Activated CD8-positive, alpha-beta memory T cell treated with anti-CD3 and anti-CD28 coated beads for 36 hours (primary cell): ENCODE measurements at regions not wholly inside any gene's neighbourhood (a gene's known extent, or its start where the extent isn't known, plus 50 kb on each side); places are given as distances from the start of the nearest gene placed in this dataset.
"Not testable (repeated sequence)": the region's sequence is repeated elsewhere in the genome, so short reads cannot be mapped to it uniquely, and the experiment has no call there.

ENCODE experiments used
- CTCF ChIA-PET: fragments of 350-600 bp; sonication (Branson Sonifier 250); formaldehyde crosslinking; loops from one replicate; lab custom pipeline; 2021; ENCODE audit warnings: antibody characterized with exemption; lab: Charles Lee
- POLR2A ChIA-PET: fragments of 350-600 bp; sonication (Branson Sonifier 250); formaldehyde crosslinking; loops from one replicate; lab custom pipeline; 2021; ENCODE audit warnings: antibody characterized with exemption; lab: Charles Lee

DNA sequence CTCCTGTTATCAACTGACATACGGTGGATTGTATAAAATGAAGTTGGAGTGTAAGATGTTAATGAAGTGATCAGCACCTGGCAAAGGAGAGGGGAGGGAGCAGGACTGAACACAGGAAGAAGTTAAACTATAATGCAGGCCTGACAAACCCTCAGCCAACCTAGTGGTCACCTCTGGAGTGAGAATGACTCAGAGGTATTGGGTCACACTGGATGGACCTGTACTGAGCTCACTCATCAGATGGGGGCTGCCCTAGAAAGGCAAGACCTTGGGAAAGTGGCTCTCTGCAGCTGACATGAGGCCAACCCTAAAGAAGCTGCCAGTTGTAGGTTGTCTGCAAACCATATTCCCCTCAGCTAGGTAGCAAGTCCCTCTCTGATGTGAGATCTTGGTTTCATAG, 193.3 kb upstream of the HTR1E start:
- CTCF ChIA-PET, result no interaction called here
- POLR2A ChIA-PET, result no interaction called here

DNA sequence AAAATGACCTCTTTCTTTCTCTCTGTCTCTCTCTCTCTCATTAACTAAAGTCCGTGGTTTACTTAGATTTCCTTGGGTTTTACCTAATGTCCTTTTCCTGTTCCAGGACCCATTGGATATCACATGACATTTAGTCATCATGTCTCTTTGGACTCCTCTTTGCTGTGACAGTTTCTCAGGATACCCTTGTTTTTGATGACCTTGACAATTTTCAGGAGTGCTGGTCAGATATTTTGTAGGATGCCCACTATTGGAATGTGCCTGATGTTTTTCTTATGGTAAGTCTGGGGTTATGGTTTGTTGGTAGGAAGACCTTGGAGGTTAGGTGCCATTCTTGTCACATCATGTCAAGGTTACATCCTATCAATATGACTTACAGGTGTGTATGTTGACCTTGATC, 199.2 kb upstream of the HTR1E start:
- ChIA-PET CTCF (no interaction called here), POLR2A (no interaction called here)

DNA sequence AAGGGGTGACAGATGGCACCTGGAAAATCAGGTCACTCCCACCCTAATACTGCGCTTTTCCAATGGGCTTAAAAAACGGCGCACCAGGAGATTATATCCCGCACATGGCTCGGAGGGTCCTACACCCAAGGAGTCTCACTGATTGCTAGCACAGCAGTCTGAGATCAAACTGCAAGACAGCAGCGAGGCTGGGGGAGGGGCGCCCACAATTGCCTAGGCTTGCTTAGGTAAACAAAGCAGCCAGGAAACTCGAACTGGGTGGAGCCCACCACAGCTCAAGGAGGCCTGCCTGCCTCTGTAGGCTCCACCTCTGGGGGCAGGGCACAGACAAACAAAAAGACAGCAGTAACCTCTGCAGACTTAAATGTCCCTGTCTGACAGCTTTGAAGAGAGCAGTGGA, 205.7 kb upstream of the HTR1E start:
- CTCF ChIA-PET, POLR2A ChIA-PET: not testable (repeated sequence)

DNA sequence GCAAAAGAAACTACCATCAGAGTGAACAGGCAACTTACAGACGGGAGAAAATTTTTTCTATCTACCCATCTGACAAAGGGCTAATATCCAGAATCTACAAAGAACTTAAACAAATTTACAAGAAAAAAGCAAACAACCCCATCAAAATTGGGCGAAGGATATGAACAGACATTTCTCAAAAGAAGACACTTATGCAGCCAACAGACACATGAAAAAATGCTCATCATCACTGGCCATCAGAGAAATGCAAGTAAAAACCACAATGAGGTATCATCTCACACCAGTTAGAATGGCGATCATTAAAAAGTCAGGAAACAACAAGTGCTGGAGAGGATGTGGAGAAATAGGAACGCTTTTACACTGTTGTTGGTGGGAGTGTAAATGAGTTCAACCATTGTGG, 206.6 kb upstream of the HTR1E start:
- POLR2A ChIA-PET, CTCF ChIA-PET: not testable (repeated sequence)

DNA sequence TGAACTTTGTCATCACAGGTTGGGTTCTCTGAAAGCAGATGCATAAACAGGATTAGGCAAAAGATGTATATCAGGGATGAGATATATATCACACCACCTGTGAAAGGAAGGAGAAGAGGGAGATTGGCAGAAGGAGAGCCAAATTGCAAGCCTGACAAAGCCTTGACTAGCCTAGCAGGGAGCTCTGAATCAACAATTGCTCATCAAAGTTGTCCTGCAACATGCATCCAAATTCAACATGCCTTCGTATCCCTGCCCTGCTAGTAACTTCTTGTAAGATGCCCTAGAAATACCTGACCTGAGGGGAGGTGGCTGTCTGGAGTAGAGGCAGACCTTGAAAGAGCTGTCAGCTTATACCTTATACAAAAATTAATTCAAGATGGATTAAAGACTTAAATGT, 207.1 kb upstream of the HTR1E start:
- CTCF ChIA-PET, result no interaction called here
- POLR2A ChIA-PET, result no interaction called here

- POLR2A ChIA-PET, result no interaction called here
- CTCF ChIA-PET, result no interaction called here
Measured at GRCh38 chr6:86728976-86729375, 208.4 kb upstream of the HTR1E start.

DNA sequence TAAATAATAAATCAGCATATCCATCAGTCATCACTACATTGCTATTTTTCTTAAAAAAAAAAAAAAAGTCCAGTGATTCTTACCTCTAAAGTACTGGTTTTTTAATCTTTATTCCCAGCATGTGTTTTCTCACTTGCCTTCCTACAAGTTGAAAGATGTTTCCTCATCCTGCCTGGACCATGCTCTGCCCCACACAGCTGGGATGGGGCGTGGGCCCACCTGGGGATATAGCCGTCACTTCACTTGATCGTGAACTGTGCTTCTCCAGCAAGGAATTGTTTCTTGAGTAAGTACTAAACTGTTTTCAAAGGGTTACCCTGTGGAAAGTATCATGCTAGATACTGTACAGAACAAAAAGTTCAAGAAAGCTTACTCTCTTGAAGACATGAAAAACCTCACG, 212.6 kb upstream of the HTR1E start:
- POLR2A ChIA-PET, result no interaction called here
- CTCF ChIA-PET, result no interaction called here

- ChIA-PET CTCF (no interaction called here), POLR2A (no interaction called here)
Measured at GRCh38 chr6:86723729-86724128, 213.6 kb upstream of the HTR1E start.

DNA sequence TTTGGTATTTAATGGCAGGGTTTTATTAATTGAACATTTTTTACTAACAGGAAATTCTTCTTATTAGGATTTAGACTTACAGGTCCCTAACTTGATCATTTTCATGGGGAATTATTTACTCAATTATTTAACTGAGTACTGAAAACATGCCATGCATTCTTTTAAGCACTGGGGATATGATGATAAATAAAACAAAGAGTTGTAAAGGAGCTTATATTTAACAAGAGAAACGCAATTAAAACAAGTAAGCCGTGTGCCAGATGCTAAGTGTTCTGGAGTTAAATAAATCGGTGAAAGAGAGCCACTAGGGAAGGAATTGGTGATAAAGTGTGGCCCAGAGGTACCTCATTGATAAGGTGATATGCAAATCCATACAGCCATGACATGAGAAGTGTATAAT, 214.2 kb upstream of the HTR1E start:
- POLR2A ChIA-PET, result no interaction called here
- CTCF ChIA-PET, result no interaction called here

- POLR2A ChIA-PET, result no interaction called here
- CTCF ChIA-PET, result no interaction called here
Measured at GRCh38 chr6:86722131-86722530, 215.2 kb upstream of the HTR1E start.

DNA sequence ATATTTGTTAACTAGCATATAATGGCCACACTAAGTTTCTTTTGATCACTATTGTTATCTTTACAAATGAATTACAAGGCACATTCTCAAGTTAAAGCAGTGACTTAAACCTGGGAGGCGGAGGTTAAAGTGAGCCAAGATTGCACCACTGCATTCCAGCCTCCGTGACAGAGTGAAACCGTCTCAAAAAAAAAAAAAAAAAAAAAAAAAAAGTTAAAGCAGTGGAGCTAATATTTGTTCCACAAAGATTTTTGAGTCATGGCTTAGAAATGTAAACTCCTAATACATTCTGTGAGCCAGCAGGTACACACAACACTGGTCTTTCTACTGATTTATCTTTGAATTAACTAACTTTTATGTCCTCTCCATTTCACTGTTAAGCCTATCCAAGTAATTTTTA, 221.7 kb upstream of the HTR1E start:
- ChIA-PET CTCF (no interaction called here), POLR2A (no interaction called here)

DNA sequence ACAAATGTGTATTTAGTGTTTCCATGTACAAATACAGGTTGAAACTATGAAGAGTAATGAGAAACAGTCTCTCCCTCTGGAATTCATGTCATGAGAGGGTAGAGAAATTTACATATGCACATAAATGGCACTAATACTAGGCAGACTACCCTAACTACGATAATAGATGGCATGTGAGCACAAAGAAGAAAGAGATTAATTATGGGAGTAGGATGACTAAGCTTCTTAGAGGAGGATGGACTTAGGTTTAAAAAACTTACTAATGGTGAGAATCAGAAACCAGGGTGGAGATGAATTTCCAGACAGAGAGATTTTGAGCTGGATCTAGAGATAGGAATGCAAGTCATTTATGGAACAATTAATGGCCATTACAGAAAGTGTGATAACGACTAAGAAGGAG, 225.3 kb upstream of the HTR1E start:
- CTCF ChIA-PET, result no interaction called here

DNA sequence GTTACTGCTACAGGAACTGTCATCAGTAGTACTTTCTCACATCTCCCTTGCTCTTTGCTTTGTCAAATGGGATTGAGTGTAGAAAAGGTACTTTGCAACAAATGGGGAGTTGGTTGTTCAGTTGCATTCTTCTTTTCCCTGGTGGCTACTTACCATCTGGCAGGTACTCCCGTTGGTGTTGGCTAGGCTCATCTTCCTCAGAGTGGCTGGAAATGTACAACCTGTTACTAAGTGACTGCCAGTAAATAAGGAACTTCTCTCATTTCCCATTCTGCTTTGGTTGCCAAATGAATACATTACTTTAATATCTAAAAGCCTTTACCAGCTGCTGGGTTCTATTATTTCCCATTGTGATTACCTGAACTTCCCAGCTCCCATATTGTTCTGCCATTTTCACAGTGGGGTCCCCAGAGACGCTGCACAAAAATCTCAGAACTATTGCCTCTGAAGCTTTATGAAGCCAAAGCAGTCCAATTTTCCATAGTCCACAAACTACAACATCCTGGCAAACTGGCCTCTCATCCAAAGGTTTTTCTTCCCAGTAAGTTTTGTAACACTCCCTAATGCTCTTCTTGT, 229.7 kb upstream of the HTR1E start:
- ChIA-PET CTCF (no interaction called here), POLR2A (no interaction called here)

More for the DNA sequence above, 225.3 kb upstream of the HTR1E start:
- POLR2A ChIA-PET, result no interaction called here

- CTCF ChIA-PET, result no interaction called here
- POLR2A ChIA-PET, result no interaction called here
Measured at GRCh38 chr6:86706449-86706848, 230.9 kb upstream of the HTR1E start.

DNA sequence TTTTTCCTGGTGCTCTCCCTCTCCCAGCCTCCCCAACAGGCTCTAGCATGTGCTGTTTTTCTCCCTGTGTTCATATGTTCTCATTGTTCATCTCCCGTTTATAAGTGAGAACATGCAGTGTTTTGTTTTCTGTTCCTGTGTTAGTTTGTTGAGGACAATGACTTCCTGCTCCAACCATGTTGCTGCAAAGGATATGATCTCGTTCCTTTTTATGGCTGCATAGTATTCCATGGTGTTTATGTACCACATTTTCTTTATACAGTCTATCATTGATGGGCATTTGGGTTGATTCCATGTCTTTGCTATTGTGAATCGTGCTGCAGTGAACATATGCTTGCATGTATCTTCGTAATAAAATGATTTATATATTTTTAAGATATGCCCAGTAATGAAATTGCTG, 236.1 kb upstream of the HTR1E start:
- CTCF ChIA-PET, POLR2A ChIA-PET: not testable (repeated sequence)

- CTCF ChIA-PET, result no interaction called here
Measured at GRCh38 chr6:86686496-86686895, 250.8 kb upstream of the HTR1E start.

GRCh38 chr6:86685230-86685797, 252.0 kb upstream of the HTR1E start:
- CTCF ChIA-PET, result no interaction called here
- POLR2A ChIA-PET, result no interaction called here

More at GRCh38 chr6:86686496-86686895, 250.8 kb upstream of the HTR1E start:
- POLR2A ChIA-PET, result no interaction called here

DNA sequence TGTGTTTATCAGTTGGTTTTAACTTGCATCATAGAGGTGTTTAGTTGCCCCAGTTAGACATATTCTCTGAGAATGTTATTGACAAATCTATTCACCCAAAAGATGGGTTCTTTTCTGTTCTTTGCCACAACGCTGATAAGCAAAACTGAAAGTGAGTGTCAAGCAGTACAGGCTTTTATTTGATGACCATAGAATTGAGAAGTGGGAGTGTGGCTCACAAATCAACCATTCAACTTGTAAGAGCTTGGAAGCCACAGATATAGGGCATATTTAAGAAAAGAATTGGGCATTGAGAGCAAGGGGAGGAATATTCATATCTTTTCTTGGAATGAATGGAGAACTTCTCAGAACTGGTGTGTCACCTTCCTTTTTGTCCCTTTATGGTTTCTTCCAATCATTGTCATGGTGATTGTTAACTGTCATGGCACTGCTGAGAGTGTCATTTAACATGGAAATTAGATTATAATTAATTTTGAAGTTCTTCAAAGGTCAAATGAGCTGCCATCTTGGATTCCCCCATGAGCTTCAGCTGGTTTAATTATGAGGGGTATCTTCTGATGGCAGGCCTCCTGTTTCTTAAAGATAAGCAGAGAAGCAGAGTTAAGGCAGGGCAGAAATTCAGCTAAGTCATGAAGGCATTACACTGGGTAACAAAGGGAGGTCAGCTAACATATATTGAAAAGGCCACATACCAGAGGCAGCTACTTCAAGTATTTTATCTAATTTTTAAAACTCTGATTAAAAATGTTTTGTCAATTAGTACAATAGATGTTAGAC, 254.0 kb upstream of the HTR1E start:
- CTCF ChIA-PET, result no interaction called here
- POLR2A ChIA-PET, result no interaction called here

- POLR2A ChIA-PET, result no interaction called here
Measured at GRCh38 chr6:86682297-86682696, 255.0 kb upstream of the HTR1E start.

GRCh38 chr6:86681140-86681539, 256.2 kb upstream of the HTR1E start:
- POLR2A ChIA-PET, CTCF ChIA-PET: not testable (repeated sequence)

More at GRCh38 chr6:86682297-86682696, 255.0 kb upstream of the HTR1E start:
- CTCF ChIA-PET, result no interaction called here

GRCh38 chr6:86672125-86672524, 265.2 kb upstream of the HTR1E start:
- POLR2A ChIA-PET, CTCF ChIA-PET: not testable (repeated sequence)
